ENCODE measurements at regions not wholly inside any gene's neighbourhood (a gene's known extent, or its start where the extent isn't known, plus 50 kb on each side); places are given as distances from the start of the nearest gene placed in this dataset.
A peak's percentile ranks its signal among the peaks of the same experiment; 100 is the strongest.

DNA sequence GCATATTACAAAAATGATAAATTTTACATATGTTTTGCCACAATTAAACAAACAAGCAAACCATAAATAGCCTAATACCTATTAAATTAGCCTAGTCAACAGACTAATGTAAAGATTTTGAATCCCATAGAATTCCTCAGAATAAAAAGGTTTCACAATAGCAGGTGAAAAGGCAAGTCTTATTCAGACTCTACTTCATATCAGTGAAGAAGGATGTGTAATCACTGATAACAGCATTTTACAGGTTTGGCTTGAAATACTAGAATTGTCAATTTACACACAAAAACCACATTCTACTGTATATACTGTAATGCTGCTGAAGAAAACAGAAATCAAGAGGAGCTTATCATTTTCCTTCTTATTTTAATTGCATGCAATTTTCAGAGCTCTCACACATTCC is 90.8 kb upstream of the SSTR1 start:
- DNase-seq (ENCODE audit: low spot score): no peak

- peak; percentile 34 for DNase-seq (ENCODE audit: low spot score)
These were observed 87.6 kb upstream of the SSTR1 start for GRCh38 chr14:38120109-38120508.

- DNase-seq (ENCODE audit: low spot score): no peak
These were observed 86.2 kb upstream of the SSTR1 start for GRCh38 chr14:38121320-38122020.

GRCh38 chr14:38122241-38122640 is 85.5 kb upstream of the SSTR1 start:
- DNase-seq (ENCODE audit: low spot score): no peak

DNA sequence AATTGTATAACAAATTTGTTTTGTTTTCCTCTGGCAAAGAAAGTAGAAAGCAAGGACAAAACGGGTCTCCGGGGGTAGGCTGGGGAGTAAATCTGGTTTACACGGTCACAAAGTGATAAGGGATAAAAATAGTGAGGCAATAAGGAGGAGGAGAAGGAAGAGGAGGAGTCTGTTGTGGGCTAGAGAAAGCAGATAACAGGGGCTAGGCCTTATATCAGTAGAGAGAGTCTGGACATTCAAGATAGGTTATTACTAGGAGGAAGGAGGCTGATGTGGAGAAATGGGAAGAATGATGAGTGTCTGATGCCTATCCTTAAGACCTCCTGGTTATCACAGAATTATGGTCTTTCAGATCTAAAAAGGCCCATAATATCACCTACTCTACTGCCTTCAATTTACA is 83.2 kb upstream of the SSTR1 start:
- no peak for DNase-seq (ENCODE audit: low spot score)

- no peak for DNase-seq (ENCODE audit: low spot score)
These were observed 82.1 kb upstream of the SSTR1 start for GRCh38 chr14:38125481-38126037.

GRCh38 chr14:38127356-38127755 is 80.3 kb upstream of the SSTR1 start:
- DNase-seq (ENCODE audit: low spot score): no peak

- DNase-seq (ENCODE audit: low spot score): no peak
These were observed 79.9 kb upstream of the SSTR1 start for GRCh38 chr14:38127784-38128183.

DNA sequence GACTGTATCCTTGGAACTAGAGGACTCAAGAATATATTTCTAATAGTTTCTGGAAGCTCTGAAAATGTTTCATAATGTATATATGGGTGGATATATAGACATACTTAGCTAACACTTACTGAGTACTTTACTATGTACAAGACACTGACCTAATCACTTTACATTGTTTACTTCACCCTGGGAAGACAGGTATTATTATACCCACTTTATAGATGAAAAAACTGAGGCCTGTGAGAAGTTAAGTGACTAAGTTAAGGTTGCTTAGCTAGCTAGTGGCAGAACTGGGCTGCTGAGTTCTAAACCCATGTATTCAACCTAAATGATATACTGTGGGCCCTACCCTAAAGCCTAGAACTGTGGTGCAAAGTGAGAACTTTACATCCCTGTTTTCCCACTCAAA is 79.1 kb upstream of the SSTR1 start:
- no peak for DNase-seq (ENCODE audit: low spot score)

DNA sequence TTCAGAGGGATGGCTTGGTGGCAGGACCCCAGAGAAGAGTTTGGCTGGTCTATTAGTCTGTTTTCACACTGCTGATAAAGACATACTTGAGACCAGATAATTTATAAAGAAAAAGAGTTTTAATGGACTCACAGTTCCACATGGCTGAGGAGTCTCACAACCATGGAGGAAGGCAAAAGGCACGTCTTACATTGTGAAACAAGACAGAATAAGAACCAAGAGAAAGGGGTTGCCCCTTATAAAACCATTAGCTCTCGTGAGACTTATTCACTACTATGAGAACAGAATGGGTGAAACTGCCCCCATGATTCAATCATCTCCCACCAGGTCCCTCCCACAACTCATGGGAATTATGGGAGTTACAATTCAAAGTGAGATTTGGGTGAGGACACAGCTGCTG is 78.5 kb upstream of the SSTR1 start:
- no peak for DNase-seq (ENCODE audit: low spot score)

DNA sequence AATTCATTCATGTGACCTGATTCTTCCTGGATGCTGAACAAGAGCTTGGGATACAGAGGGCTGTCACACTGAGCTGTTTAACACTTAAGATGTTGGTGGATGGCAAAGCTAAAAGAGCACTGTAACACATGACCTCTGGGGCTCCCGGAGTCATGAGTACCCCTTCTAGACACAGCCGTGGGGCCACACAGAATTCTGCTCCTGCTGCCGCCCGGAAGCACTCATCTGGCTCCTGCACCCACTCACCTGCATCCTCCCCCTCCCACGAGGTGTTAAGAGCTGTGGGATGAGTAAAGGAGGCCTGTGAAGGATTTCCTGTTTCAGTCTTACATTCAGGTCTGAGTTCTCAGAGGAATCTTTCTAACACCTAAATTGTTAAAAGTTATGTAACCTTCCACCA is 78.0 kb upstream of the SSTR1 start:
- DNase-seq (ENCODE audit: low spot score): peak; percentile 41

GRCh38 chr14:38134416-38135030 is 73.2 kb upstream of the SSTR1 start:
- no peak for DNase-seq (ENCODE audit: low spot score)

- no peak for DNase-seq (ENCODE audit: low spot score)
These were observed 72.4 kb upstream of the SSTR1 start for GRCh38 chr14:38135106-38135867.

- no peak for DNase-seq (ENCODE audit: low spot score)
These were observed 70.7 kb upstream of the SSTR1 start for GRCh38 chr14:38137005-38137404.

GRCh38 chr14:38138473-38139138 is 69.1 kb upstream of the SSTR1 start:
- DNase-seq (ENCODE audit: low spot score): no peak

DNA sequence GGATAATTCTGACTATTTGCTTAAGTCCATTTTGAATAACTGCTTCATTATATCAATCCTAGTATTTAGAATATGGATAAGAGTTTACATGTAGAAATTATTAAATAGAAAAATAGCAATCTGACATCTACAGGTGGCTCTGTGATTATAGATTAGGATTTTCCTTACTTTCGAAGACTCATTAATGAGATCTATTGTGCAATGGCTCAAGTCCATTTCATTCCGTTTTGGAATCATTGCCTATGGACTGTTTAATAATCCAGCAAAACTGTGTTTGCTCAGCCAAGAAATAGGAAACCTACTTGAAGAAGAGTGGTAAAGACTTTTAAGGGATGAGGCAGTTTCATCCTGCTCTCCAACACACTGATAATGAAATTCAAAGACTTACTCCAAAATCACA is 67.8 kb upstream of the SSTR1 start:
- DNase-seq (ENCODE audit: low spot score): no peak

- DNase-seq (ENCODE audit: low spot score): no peak
These were observed 64.5 kb upstream of the SSTR1 start for GRCh38 chr14:38143170-38143569.

- DNase-seq (ENCODE audit: low spot score): no peak
These were observed 63.8 kb upstream of the SSTR1 start for GRCh38 chr14:38143659-38144505.

GRCh38 chr14:38145142-38145541 is 62.6 kb upstream of the SSTR1 start:
- DNase-seq (ENCODE audit: low spot score): no peak

DNA sequence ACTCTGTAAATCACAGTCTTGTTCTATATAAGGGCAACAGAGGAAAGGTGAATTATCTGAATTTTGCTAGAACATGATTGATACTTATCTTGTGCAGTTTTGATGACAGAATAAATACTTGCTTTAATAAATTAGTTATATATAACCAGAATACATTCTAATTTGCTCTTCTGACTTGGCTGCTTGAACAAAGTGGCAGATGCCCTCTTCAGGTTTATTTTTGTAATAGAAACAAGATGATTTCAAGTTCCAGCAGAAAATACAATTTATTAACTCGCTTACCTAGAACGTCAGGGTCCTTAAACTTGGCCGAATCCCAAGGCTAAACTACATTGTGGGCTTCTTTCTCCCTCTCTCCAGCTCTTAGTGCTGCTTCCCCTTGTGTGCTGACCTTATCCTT is 57.6 kb upstream of the SSTR1 start:
- peak; percentile 17 for DNase-seq (ENCODE audit: low spot score)
